OCI-LY3 (cell line): ENCODE measurements at regions not wholly inside any gene's neighbourhood (a gene's known extent, or its start where the extent isn't known, plus 50 kb on each side); places are given as distances from the start of the nearest gene placed in this dataset.
"Not testable (repeated sequence)": the region's sequence is repeated elsewhere in the genome, so short reads cannot be mapped to it uniquely, and the experiment has no call there.

Experiments used
- EZH2phosphoT487 ChIP-seq: fragments of 200-600 bp; shearing (Covaris generic); IDR thresholded peaks from 2 replicates; pipeline ENCODE4 v1.6.1; 2018; ENCODE audit warnings: antibody characterized with exemption, mixed run types, low read depth
- TF ChIP-seq, protein P1 (sequence below): fragments of 200-600, 300-600 bp; sonication (generic); IDR thresholded peaks from 2 replicates; pipeline ENCODE4 v1.5.1; 2014; ENCODE audit warnings: antibody characterized with exemption, low read length, low read depth

DNA sequence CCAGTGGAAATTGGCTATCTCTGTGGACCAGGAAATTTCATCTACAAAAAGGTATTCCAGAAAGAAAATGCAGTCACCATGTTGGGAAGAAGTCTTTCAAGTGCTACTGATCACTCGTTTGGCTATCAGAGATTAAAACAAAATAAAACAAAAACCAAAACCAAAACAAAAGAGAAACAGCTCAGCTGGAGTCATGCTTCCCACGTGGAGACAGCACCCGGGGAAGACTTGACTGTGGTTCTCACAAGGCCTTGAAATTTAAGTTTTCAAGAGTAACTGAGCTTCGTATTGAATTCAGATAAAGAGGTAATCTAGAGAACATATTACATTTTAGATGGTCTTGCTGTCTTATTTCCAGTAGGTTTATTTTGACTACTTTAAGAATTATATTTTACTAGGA is 2264.5 kb downstream of the ARAP2 start:
- TF ChIP-seq, protein P1, sequence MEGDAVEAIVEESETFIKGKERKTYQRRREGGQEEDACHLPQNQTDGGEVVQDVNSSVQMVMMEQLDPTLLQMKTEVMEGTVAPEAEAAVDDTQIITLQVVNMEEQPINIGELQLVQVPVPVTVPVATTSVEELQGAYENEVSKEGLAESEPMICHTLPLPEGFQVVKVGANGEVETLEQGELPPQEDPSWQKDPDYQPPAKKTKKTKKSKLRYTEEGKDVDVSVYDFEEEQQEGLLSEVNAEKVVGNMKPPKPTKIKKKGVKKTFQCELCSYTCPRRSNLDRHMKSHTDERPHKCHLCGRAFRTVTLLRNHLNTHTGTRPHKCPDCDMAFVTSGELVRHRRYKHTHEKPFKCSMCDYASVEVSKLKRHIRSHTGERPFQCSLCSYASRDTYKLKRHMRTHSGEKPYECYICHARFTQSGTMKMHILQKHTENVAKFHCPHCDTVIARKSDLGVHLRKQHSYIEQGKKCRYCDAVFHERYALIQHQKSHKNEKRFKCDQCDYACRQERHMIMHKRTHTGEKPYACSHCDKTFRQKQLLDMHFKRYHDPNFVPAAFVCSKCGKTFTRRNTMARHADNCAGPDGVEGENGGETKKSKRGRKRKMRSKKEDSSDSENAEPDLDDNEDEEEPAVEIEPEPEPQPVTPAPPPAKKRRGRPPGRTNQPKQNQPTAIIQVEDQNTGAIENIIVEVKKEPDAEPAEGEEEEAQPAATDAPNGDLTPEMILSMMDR, result not testable (repeated sequence)
- not testable (repeated sequence) for TF ChIP-seq EZH2phosphoT487
